Neural cell (in vitro differentiated cells): ENCODE measurements at regions not wholly inside any gene's neighbourhood (a gene's known extent, or its start where the extent isn't known, plus 50 kb on each side); places are given as distances from the start of the nearest gene placed in this dataset.

ENCODE experiments used
- H2AFZ ChIP-seq: fragments of 200-600, 300-800 bp; sonication (generic), shearing (Covaris generic); 2 replicates; pipeline ENCODE4 v1.6.0; 2014; ENCODE audit warnings: low read depth, mild to moderate bottlenecking, antibody characterized with exemption, low read length, moderate library complexity
- H3F3A ChIP-seq: fragments of 200-600 bp; shearing (Covaris generic); 2 replicates; pipeline ENCODE4 v1.6.1; 2016; ENCODE audit warnings: mild to moderate bottlenecking, moderate library complexity, mixed read lengths, antibody characterized with exemption, low read length; ENCODE audit not compliant: insufficient read depth, poor library complexity, severe bottlenecking
- H3K27ac ChIP-seq: fragments of 200-600, 300-800 bp; sonication (generic), shearing (Covaris generic); 2 replicates; pipeline ENCODE4 v1.5.1; 2014; ENCODE audit warnings: mild to moderate bottlenecking, low read length, moderate library complexity
- H3K27me3 ChIP-seq: fragments of 300-800, 200-600 bp; sonication (generic), shearing (Covaris generic); 2 replicates; pipeline ENCODE4 v1.6.0; 2014; ENCODE audit warnings: mild to moderate bottlenecking, low read depth, low read length, moderate library complexity; ENCODE audit not compliant: insufficient read depth
- H3K36me3 ChIP-seq: fragments of 300-800, 200-600 bp; sonication (generic), shearing (Covaris generic); 2 replicates; pipeline ENCODE4 v1.5.1; 2014; ENCODE audit warnings: mild to moderate bottlenecking, antibody characterized with exemption, low read length, moderate library complexity; ENCODE audit not compliant: insufficient read depth
- H3K4me2 ChIP-seq: fragments of 300-800, 200-600 bp; sonication (generic), shearing (Covaris generic); 2 replicates; pipeline ENCODE4 v1.6.0; 2014; ENCODE audit warnings: mild to moderate bottlenecking, low read length
- H3K4me3 ChIP-seq: fragments of 300-800, 200-600 bp; sonication (generic), shearing (Covaris generic); 2 replicates; pipeline ENCODE4 v1.5.1; 2014; ENCODE audit warnings: mild to moderate bottlenecking, low read length, moderate library complexity
- H3K79me2 ChIP-seq: fragments of 200-600 bp; shearing (Covaris generic); replicated peaks from 2 replicates; pipeline ENCODE4 v1.6.0; 2014; ENCODE audit warnings: mild to moderate bottlenecking, low read length, moderate library complexity; ENCODE audit not compliant: insufficient read depth
- H3K9ac ChIP-seq: fragments of 300-800, 200-600 bp; sonication (generic), shearing (Covaris generic); 2 replicates; pipeline ENCODE4 v1.6.1; 2016; ENCODE audit warnings: mild to moderate bottlenecking, low read length, mixed read lengths
- H3K9me2 ChIP-seq: fragments of 200-600 bp; shearing (Covaris generic); 2 replicates; pipeline ENCODE4 v1.6.1; 2016; ENCODE audit warnings: mild to moderate bottlenecking, low read length, mixed read lengths; ENCODE audit not compliant: insufficient read depth
- H3K9me3 ChIP-seq: fragments of 200-600, 300-800 bp; sonication (generic), shearing (Covaris generic); 2 replicates; pipeline ENCODE4 v1.6.1; 2016; ENCODE audit warnings: mild to moderate bottlenecking, mixed run types, low read length, moderate library complexity, mixed read lengths
- H4K20me1 ChIP-seq: fragments of 200-600 bp; shearing (Covaris generic); 2 replicates; pipeline ENCODE4 v1.6.1; 2016; ENCODE audit warnings: mild to moderate bottlenecking, mixed run types; ENCODE audit not compliant: insufficient read depth
- EP300 ChIP-seq: fragments of 450-650 bp; conservative IDR thresholded peaks from 2 replicates; pipeline ENCODE4 v1.6.1; 2014; ENCODE audit warnings: antibody characterized with exemption, mild to moderate bottlenecking, moderate library complexity; ENCODE audit not compliant: poor library complexity, severe bottlenecking
- EZH2 ChIP-seq: fragments of 200-600, 300-800 bp; shearing (Covaris generic), sonication (generic); IDR thresholded peaks from 2 replicates; pipeline ENCODE4 v1.6.1; 2014; ENCODE audit warnings: antibody characterized with exemption, low read length, borderline replicate concordance, mild to moderate bottlenecking; ENCODE audit not compliant: insufficient read depth, poor library complexity, severe bottlenecking
- MXI1 ChIP-seq: fragments of 450-650 bp; conservative IDR thresholded peaks from 2 replicates; pipeline ENCODE4 v1.6.1; 2014; ENCODE audit warnings: antibody characterized with exemption, mild to moderate bottlenecking; ENCODE audit not compliant: poor library complexity, severe bottlenecking
- POLR2AphosphoS5 ChIP-seq: IDR thresholded peaks from 2 replicates; pipeline ENCODE4 v1.6.1; 2012
- RAD21 ChIP-seq: fragments of 450-650 bp; conservative IDR thresholded peaks from 2 replicates; pipeline ENCODE4 v1.6.1; 2014; ENCODE audit warnings: antibody characterized with exemption, mild to moderate bottlenecking, moderate library complexity
- SMC3 ChIP-seq: fragments of 450-650 bp; conservative IDR thresholded peaks from 2 replicates; pipeline ENCODE4 v1.6.1; 2014; ENCODE audit warnings: antibody characterized with exemption, mild to moderate bottlenecking, moderate library complexity; ENCODE audit not compliant: poor library complexity
- TAF1 ChIP-seq: IDR thresholded peaks from 2 replicates; pipeline ENCODE4 v1.6.1; 2012; ENCODE audit warnings: low read depth
- TF ChIP-seq, protein P1 (sequence below): IDR thresholded peaks from 2 replicates; pipeline ENCODE4 v1.6.1; 2012; ENCODE audit warnings: borderline replicate concordance
- TF ChIP-seq, protein P2 (sequence below): fragments of 450-650 bp; IDR thresholded peaks from 2 replicates; pipeline ENCODE4 v1.5.1; 2014; ENCODE audit warnings: antibody characterized with exemption, mild to moderate bottlenecking, moderate library complexity; ENCODE audit not compliant: poor library complexity, severe bottlenecking

DNA sequence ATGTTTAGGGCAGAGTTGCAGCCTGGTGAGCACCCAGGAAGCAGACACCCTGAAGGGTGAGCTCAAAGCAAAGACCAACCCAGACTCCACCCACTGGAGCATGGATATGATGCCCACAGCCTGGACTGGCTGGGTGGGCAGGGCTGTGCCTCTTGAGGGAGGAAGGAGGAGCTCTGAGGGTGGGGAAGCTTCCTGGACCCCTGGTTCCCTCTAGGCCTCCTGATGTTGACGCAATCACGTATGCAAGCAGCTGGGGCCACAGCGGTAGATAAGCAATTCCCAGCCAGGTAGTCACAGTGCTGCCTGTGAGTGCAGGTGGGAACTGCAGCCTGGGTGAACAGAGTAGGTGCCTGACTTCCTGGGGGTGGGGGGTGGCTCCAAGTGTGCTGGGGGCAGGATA, 271.5 kb downstream of the CDK5RAP2 start:
- no peak overlapping the region for H3K9ac ChIP-seq
- no peaks in the 10 kb centered on the region for H3K79me2 ChIP-seq
- no peaks in the 10 kb centered on the region for H3F3A ChIP-seq
- no peaks in the 10 kb centered on the region for H3K9me3 ChIP-seq
- H3K36me3 ChIP-seq = no peaks in the 10 kb centered on the region
- TF ChIP-seq SMC3 (no peak), RAD21 (no peak), TAF1 (no peak), EZH2 (no peak), EP300 (no peak), MXI1 (no peak), POLR2AphosphoS5 (no peak)
- TF ChIP-seq, protein P1, sequence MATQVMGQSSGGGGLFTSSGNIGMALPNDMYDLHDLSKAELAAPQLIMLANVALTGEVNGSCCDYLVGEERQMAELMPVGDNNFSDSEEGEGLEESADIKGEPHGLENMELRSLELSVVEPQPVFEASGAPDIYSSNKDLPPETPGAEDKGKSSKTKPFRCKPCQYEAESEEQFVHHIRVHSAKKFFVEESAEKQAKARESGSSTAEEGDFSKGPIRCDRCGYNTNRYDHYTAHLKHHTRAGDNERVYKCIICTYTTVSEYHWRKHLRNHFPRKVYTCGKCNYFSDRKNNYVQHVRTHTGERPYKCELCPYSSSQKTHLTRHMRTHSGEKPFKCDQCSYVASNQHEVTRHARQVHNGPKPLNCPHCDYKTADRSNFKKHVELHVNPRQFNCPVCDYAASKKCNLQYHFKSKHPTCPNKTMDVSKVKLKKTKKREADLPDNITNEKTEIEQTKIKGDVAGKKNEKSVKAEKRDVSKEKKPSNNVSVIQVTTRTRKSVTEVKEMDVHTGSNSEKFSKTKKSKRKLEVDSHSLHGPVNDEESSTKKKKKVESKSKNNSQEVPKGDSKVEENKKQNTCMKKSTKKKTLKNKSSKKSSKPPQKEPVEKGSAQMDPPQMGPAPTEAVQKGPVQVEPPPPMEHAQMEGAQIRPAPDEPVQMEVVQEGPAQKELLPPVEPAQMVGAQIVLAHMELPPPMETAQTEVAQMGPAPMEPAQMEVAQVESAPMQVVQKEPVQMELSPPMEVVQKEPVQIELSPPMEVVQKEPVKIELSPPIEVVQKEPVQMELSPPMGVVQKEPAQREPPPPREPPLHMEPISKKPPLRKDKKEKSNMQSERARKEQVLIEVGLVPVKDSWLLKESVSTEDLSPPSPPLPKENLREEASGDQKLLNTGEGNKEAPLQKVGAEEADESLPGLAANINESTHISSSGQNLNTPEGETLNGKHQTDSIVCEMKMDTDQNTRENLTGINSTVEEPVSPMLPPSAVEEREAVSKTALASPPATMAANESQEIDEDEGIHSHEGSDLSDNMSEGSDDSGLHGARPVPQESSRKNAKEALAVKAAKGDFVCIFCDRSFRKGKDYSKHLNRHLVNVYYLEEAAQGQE = no peak
- TF ChIP-seq, protein P2, sequence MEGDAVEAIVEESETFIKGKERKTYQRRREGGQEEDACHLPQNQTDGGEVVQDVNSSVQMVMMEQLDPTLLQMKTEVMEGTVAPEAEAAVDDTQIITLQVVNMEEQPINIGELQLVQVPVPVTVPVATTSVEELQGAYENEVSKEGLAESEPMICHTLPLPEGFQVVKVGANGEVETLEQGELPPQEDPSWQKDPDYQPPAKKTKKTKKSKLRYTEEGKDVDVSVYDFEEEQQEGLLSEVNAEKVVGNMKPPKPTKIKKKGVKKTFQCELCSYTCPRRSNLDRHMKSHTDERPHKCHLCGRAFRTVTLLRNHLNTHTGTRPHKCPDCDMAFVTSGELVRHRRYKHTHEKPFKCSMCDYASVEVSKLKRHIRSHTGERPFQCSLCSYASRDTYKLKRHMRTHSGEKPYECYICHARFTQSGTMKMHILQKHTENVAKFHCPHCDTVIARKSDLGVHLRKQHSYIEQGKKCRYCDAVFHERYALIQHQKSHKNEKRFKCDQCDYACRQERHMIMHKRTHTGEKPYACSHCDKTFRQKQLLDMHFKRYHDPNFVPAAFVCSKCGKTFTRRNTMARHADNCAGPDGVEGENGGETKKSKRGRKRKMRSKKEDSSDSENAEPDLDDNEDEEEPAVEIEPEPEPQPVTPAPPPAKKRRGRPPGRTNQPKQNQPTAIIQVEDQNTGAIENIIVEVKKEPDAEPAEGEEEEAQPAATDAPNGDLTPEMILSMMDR = no peak
- H3K27me3 ChIP-seq = no peaks in the 10 kb centered on the region
- H4K20me1 ChIP-seq = no peaks in the 10 kb centered on the region
- no peak overlapping the region for H3K4me2 ChIP-seq
- H3K9me2 ChIP-seq = no peaks in the 10 kb centered on the region
- H3K4me3 ChIP-seq = no peak overlapping the region
- no peak overlapping the region for H3K27ac ChIP-seq
- no peak overlapping the region for H2AFZ ChIP-seq

GRCh38 chr9:120307599-120307998, 272.4 kb downstream of the CDK5RAP2 start:
- Histone ChIP-seq H3K27ac (no peak overlapping the region), H3F3A (no peaks in the 10 kb centered on the region), H4K20me1 (no peaks in the 10 kb centered on the region), H3K9ac (no peak overlapping the region), H3K27me3 (no peaks in the 10 kb centered on the region), H3K4me2 (no peak overlapping the region), H3K36me3 (no peaks in the 10 kb centered on the region), H3K4me3 (no peak overlapping the region), H2AFZ (no peak overlapping the region), H3K9me3 (no peaks in the 10 kb centered on the region), H3K9me2 (no peaks in the 10 kb centered on the region), H3K79me2 (no peaks in the 10 kb centered on the region)
- TF ChIP-seq, protein P1 = no peak
- TF ChIP-seq EP300 (no peak), SMC3 (no peak), POLR2AphosphoS5 (no peak), MXI1 (no peak), TAF1 (no peak), RAD21 (no peak), EZH2 (no peak)
- TF ChIP-seq, protein P2 = no peak
